ENCODE measurements at regions not wholly inside any gene's neighbourhood (a gene's known extent, or its start where the extent isn't known, plus 50 kb on each side); places are given as distances from the start of the nearest gene placed in this dataset.

- 94% methylated on average over 3 of the region's 3 CpGs for WGBS, 2 donors
These were observed 122.3 kb downstream of the SPATA31D1 start for GRCh38 chr9:82110881-82111280.

GRCh38 chr9:82115331-82115730 lies 126.8 kb downstream of the SPATA31D1 start:
- Histone ChIP-seq H3K27me3 (no peaks in the 10 kb centered on the region), H3K27ac (no peak overlapping the region), H3K4me3 (no peak overlapping the region), H3K9me3 (no peaks in the 10 kb centered on the region), H3K36me3 (ENCODE audit: low read depth, missing control alignments) (no peaks in the 10 kb centered on the region), H3K4me1 (peaks cover 15% of the 10 kb centered on the region)
- no peak for DNase-seq
- intact Hi-C loops (cut with DNase I; ENCODE audit: low total_unique reads): no loop called here
- WGBS, 2 donors: 76 to 88% methylated on average over 1 of the region's 1 CpG
- TF ChIP-seq CTCF (IDR thresholded peaks at IDR 0.05) (no peak), POLR2A (IDR thresholded peaks at IDR 0.05) (no peak)

More at GRCh38 chr9:82110881-82111280, 122.3 kb downstream of the SPATA31D1 start:
- DNase-seq: no peak
- Histone ChIP-seq H3K9me3 (no peaks in the 10 kb centered on the region), H3K4me3 (no peak overlapping the region), H3K27ac (no peak overlapping the region), H3K27me3 (no peaks in the 10 kb centered on the region), H3K36me3 (ENCODE audit: low read depth, missing control alignments) (no peaks in the 10 kb centered on the region), H3K4me1 (no peaks in the 10 kb centered on the region)
- TF ChIP-seq CTCF (IDR thresholded peaks at IDR 0.05) (no peak), POLR2A (IDR thresholded peaks at IDR 0.05) (no peak)
- intact Hi-C loops (cut with DNase I; ENCODE audit: low total_unique reads): no loop called here

DNA sequence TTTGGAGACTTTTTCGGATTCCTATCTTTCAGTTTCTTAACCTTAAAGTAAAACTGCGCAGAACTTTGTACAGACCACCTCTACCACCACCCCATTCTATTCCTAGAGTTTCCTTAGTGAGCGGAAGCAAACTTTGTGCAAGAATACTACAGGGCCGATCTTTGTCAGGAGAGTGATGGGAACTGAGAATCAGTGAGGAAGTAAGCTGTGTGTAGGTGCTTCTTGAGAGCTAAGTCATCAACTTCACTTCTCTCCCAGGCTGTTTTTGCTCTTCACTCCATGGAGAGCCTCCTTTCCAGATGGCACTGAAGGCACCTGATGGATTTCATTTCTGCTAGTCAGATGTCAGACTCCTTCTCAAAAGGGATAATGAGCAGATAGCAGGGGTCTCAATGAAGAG lies 127.3 kb downstream of the SPATA31D1 start:
- Histone ChIP-seq H3K9me3 (no peaks in the 10 kb centered on the region), H3K36me3 (ENCODE audit: low read depth, missing control alignments) (no peaks in the 10 kb centered on the region), H3K27me3 (no peaks in the 10 kb centered on the region), H3K27ac (peak overlapping the region in 1 of 2 donors; percentile 41), H3K4me3 (no peak overlapping the region), H3K4me1 (peaks cover 15% of the 10 kb centered on the region)
- no peak for TF ChIP-seq POLR2A (IDR thresholded peaks at IDR 0.05)
- no peak for TF ChIP-seq CTCF (IDR thresholded peaks at IDR 0.05)
- DNase-seq: no peak
- 91 to 92% methylated on average over 4 of the region's 4 CpGs for WGBS, 2 donors
- intact Hi-C loops (cut with DNase I; ENCODE audit: low total_unique reads): no loop called here

GRCh38 chr9:82116556-82116955 lies 128.0 kb downstream of the SPATA31D1 start:
- H3K4me3 ChIP-seq: no peak overlapping the region
- 32 to 35% methylated on average over 3 of the region's 3 CpGs for WGBS, 2 donors
- H3K9me3 ChIP-seq: no peaks in the 10 kb centered on the region
- DNase-seq: no peak
- H3K4me1 ChIP-seq: peaks cover 15% of the 10 kb centered on the region
- intact Hi-C loops (cut with DNase I; ENCODE audit: low total_unique reads): no loop called here
- peak overlapping the region in 1 of 2 donors; percentile 41 for H3K27ac ChIP-seq
- TF ChIP-seq CTCF (IDR thresholded peaks at IDR 0.05) (no peak), POLR2A (IDR thresholded peaks at IDR 0.05) (no peak)
- H3K27me3 ChIP-seq: no peaks in the 10 kb centered on the region
- no peaks in the 10 kb centered on the region for H3K36me3 ChIP-seq (ENCODE audit: low read depth, missing control alignments)

- WGBS, 2 donors: 11 to 27% methylated on average over 7 of the region's 7 CpGs
These were observed 128.6 kb downstream of the SPATA31D1 start for GRCh38 chr9:82117026-82117811.

More at GRCh38 chr9:82117026-82117811, 128.6 kb downstream of the SPATA31D1 start:
- TF ChIP-seq POLR2A (IDR thresholded peaks at IDR 0.05) (no peak), CTCF (IDR thresholded peaks at IDR 0.05) (no peak)
- no peaks in the 10 kb centered on the region for H3K36me3 ChIP-seq (ENCODE audit: low read depth, missing control alignments)
- peak overlapping the region in 1 of 2 donors; percentile 41 for H3K27ac ChIP-seq
- intact Hi-C loops (cut with DNase I; ENCODE audit: low total_unique reads): no loop called here
- DNase-seq: peak; percentile 38
- H3K4me1 ChIP-seq: peaks cover 15% of the 10 kb centered on the region
- H3K9me3 ChIP-seq: no peaks in the 10 kb centered on the region
- no peak overlapping the region for H3K4me3 ChIP-seq
- H3K27me3 ChIP-seq: no peaks in the 10 kb centered on the region

Data from testis (tissue), 2 donors.